Right lung (tissue), 2 donors: ENCODE measurements at regions not wholly inside any gene's neighbourhood (a gene's known extent, or its start where the extent isn't known, plus 50 kb on each side); places are given as distances from the start of the nearest gene placed in this dataset.
A peak's percentile ranks its signal among the peaks of the same experiment; 100 is the strongest.

Source experiments
- DNase-seq, 2 donors: peaks; one replicate each; pipeline ENCODE4 v3.0.0-alpha.2; 2013

- DNase-seq: no peak
These were observed 665.6 kb downstream of the SLITRK1 start for GRCh38 chr13:83216479-83217245.

- DNase-seq: no peak
These were observed 666.6 kb downstream of the SLITRK1 start for GRCh38 chr13:83215627-83216026.

- DNase-seq: no peak
These were observed 667.8 kb downstream of the SLITRK1 start for GRCh38 chr13:83214452-83214851.

GRCh38 chr13:83211301-83211700 is 671.0 kb downstream of the SLITRK1 start:
- no peak for DNase-seq

GRCh38 chr13:83204886-83205285 is 677.4 kb downstream of the SLITRK1 start:
- peak; percentile 11 to 34 for DNase-seq

- DNase-seq: no peak
These were observed 680.8 kb downstream of the SLITRK1 start for GRCh38 chr13:83201506-83201905.

GRCh38 chr13:83197316-83197715 is 685.0 kb downstream of the SLITRK1 start:
- DNase-seq: no peak

GRCh38 chr13:83190020-83190419 is 692.3 kb downstream of the SLITRK1 start:
- DNase-seq: no peak

GRCh38 chr13:83184819-83185218 is 697.5 kb downstream of the SLITRK1 start:
- DNase-seq: no peak

GRCh38 chr13:83184150-83184475 is 698.2 kb downstream of the SLITRK1 start:
- no peak for DNase-seq

GRCh38 chr13:83183439-83184149 is 698.7 kb downstream of the SLITRK1 start:
- no peak for DNase-seq

GRCh38 chr13:83182845-83183244 is 699.4 kb downstream of the SLITRK1 start:
- DNase-seq: no peak

- no peak for DNase-seq
These were observed 704.3 kb downstream of the SLITRK1 start for GRCh38 chr13:83178008-83178407.

GRCh38 chr13:83168590-83168989 is 713.7 kb downstream of the SLITRK1 start:
- DNase-seq: no peak

GRCh38 chr13:83167203-83167602 is 715.1 kb downstream of the SLITRK1 start:
- no peak for DNase-seq

GRCh38 chr13:83166550-83166949 is 715.7 kb downstream of the SLITRK1 start:
- no peak for DNase-seq

- DNase-seq: no peak
These were observed 719.8 kb downstream of the SLITRK1 start for GRCh38 chr13:83162493-83162892.

GRCh38 chr13:83153848-83154247 is 728.4 kb downstream of the SLITRK1 start:
- DNase-seq: peak; percentile 16 to 24

GRCh38 chr13:83151308-83151660 is 731.0 kb downstream of the SLITRK1 start:
- no peak for DNase-seq

- no peak for DNase-seq
These were observed 731.5 kb downstream of the SLITRK1 start for GRCh38 chr13:83150616-83151307.

GRCh38 chr13:83136660-83137059 is 745.6 kb downstream of the SLITRK1 start:
- no peak for DNase-seq

GRCh38 chr13:83125791-83126190 is 756.5 kb downstream of the SLITRK1 start:
- no peak for DNase-seq

- DNase-seq: no peak
These were observed 760.4 kb downstream of the SLITRK1 start for GRCh38 chr13:83121896-83122295.
